Aorta (tissue), 5 donors: ENCODE measurements at regions not wholly inside any gene's neighbourhood (a gene's known extent, or its start where the extent isn't known, plus 50 kb on each side); places are given as distances from the start of the nearest gene placed in this dataset.
"Not testable (repeated sequence)": the region's sequence is repeated elsewhere in the genome, so short reads cannot be mapped to it uniquely, and the experiment has no call there.

Experiments
- ATAC-seq: fragments of 200-7000 bp; cut with Tn5 transposase; one replicate; pipeline ENCODE4 v1.9.1; 2022; ENCODE audit warnings: moderate library complexity; ENCODE audit not compliant: low FRiP score
- DNase-seq, 2 donors: peaks; one replicate each; pipeline ENCODE4 v3.0.0-alpha.2; 2020
- H3K27ac ChIP-seq, 2 donors: one replicate each; pipeline ENCODE4 v1.5.1; 2013; ENCODE audit warnings: low read length in 2 of 2, mild to moderate bottlenecking in 2 of 2, moderate library complexity in 2 of 2, control low read depth in 1 of 2, inconsistent platforms in 1 of 2, low read depth in 1 of 2
- H3K27me3 ChIP-seq, 2 donors: one replicate each; pipeline ENCODE4 v1.6.1; 2013; ENCODE audit warnings: control low read depth in 1 of 2, low read length in 1 of 2, mild to moderate bottlenecking in 1 of 2, moderate library complexity in 1 of 2; ENCODE audit not compliant: insufficient read depth in 2 of 2, control insufficient read depth in 1 of 2
- H3K36me3 ChIP-seq, 2 donors: one replicate each; pipeline ENCODE4 v1.6.1; 2013; ENCODE audit warnings: control low read depth in 1 of 2, low read length in 1 of 2, mild to moderate bottlenecking in 1 of 2; ENCODE audit not compliant: insufficient read depth in 2 of 2, control insufficient read depth in 1 of 2
- H3K4me1 ChIP-seq, 2 donors: one replicate each; pipeline ENCODE4 v1.6.1; 2013; ENCODE audit warnings: low read length in 2 of 2, control low read depth in 1 of 2, mild to moderate bottlenecking in 1 of 2, moderate library complexity in 1 of 2; ENCODE audit not compliant: insufficient read depth in 2 of 2, control insufficient read depth in 1 of 2
- H3K4me3 ChIP-seq, 2 donors: one replicate each; pipeline ENCODE4 v1.5.1; 2013; ENCODE audit warnings: low read length in 2 of 2, control low read depth in 1 of 2, mild to moderate bottlenecking in 1 of 2
- H3K9me3 ChIP-seq: one replicate; pipeline ENCODE4 v1.6.1; 2013; ENCODE audit warnings: mild to moderate bottlenecking, low read length; ENCODE audit not compliant: control insufficient read depth
- WGBS, 2 donors: extraction: QIAGEN DNeasy Blood & Tissue Kit; methylation state at CpG; one replicate each; pipeline ENCODE4 v1.1.7; 2013; 5-methylcytosine and 5-hydroxymethylcytosine counted together
- intact Hi-C, 2 donors: fragments of 100-400 bp; cut with DNase I; formaldehyde crosslinking; loops; one replicate each; pipeline versions ENCODE4 v1.14.2 to v1.15.0; 2022
- donor health status: healthy with polysubstance abuse.
- donor health status: Bipolar disorder and iron deficiency.
- donor health status: DM: no; HTN: no; CAD: no.
- donor health status: DM: no; HTN: no; CAD: no.
- donor health status: DM: yes; HTN: yes; CAD: no.

- intact Hi-C loops = no loop called here
- no peak overlapping the region for H3K4me3 ChIP-seq
- 89 to 92% methylated on average over 10 of the region's 10 CpGs for WGBS, 2 donors
Measured at GRCh38 chr16:85242140-85242539, 129.9 kb upstream of the CIBAR2 start.

GRCh38 chr16:85243308-85243707 is 131.0 kb upstream of the CIBAR2 start:
- WGBS, 2 donors = 92% methylated on average over 12 of the region's 12 CpGs
- DNase-seq (no peak), ATAC-seq (no peak)
- no peaks in the 10 kb centered on the region for H3K27me3 ChIP-seq
- H3K9me3 ChIP-seq = no peaks in the 10 kb centered on the region
- H3K27ac ChIP-seq = no peak overlapping the region
- H3K4me3 ChIP-seq = no peak overlapping the region
- intact Hi-C loops = no loop called here
- H3K36me3 ChIP-seq = no peaks in the 10 kb centered on the region
- no peaks in the 10 kb centered on the region for H3K4me1 ChIP-seq

More at GRCh38 chr16:85242140-85242539, 129.9 kb upstream of the CIBAR2 start:
- Histone ChIP-seq H3K4me1 (no peaks in the 10 kb centered on the region), H3K27ac (no peak overlapping the region), H3K9me3 (no peaks in the 10 kb centered on the region), H3K27me3 (no peaks in the 10 kb centered on the region), H3K36me3 (no peaks in the 10 kb centered on the region)
- DNase-seq (no peak), ATAC-seq (no peak)

- H3K36me3 ChIP-seq, H3K9me3 ChIP-seq, intact Hi-C loops, H3K4me1 ChIP-seq, DNase-seq, H3K27ac ChIP-seq, ATAC-seq, H3K4me3 ChIP-seq, H3K27me3 ChIP-seq: not testable (repeated sequence)
- WGBS, 2 donors = 93 to 95% methylated on average over 8 of the region's 8 CpGs
Measured at GRCh38 chr16:85244452-85244851, 132.2 kb upstream of the CIBAR2 start.

GRCh38 chr16:85245307-85246172 is 133.3 kb upstream of the CIBAR2 start:
- no peak overlapping the region for H3K27ac ChIP-seq
- ATAC-seq (peak; percentile 74), DNase-seq (peak in 1 of 2 donors; percentile 76)
- intact Hi-C loops = loop anchor here in 1 of 2 donors (5.0 kb wide), 1 partner anchor 128 kb away; no protein-coding TSS in a partner anchor
- no peaks in the 10 kb centered on the region for H3K36me3 ChIP-seq
- 14 to 16% methylated on average over 24 of the region's 24 CpGs for WGBS, 2 donors
- H3K4me3 ChIP-seq = no peak overlapping the region
- no peaks in the 10 kb centered on the region for H3K9me3 ChIP-seq
- no peaks in the 10 kb centered on the region for H3K27me3 ChIP-seq
- no peaks in the 10 kb centered on the region for H3K4me1 ChIP-seq

GRCh38 chr16:85246473-85246872 is 134.2 kb upstream of the CIBAR2 start:
- H3K9me3 ChIP-seq = no peaks in the 10 kb centered on the region
- ATAC-seq (no peak), DNase-seq (no peak)
- 25 to 32% methylated on average over 8 of the region's 8 CpGs for WGBS, 2 donors
- no peaks in the 10 kb centered on the region for H3K36me3 ChIP-seq
- no peaks in the 10 kb centered on the region for H3K4me1 ChIP-seq
- H3K27me3 ChIP-seq = no peaks in the 10 kb centered on the region
- intact Hi-C loops = loop anchor here in 1 of 2 donors (5.0 kb wide), 1 partner anchor 129 kb away; no protein-coding TSS in a partner anchor
- no peak overlapping the region for H3K27ac ChIP-seq
- H3K4me3 ChIP-seq = no peak overlapping the region

- Histone ChIP-seq H3K9me3 (no peaks in the 10 kb centered on the region), H3K27me3 (no peaks in the 10 kb centered on the region), H3K4me1 (no peaks in the 10 kb centered on the region), H3K4me3 (no peak overlapping the region), H3K36me3 (no peaks in the 10 kb centered on the region), H3K27ac (no peak overlapping the region)
- no peak for DNase-seq
- intact Hi-C loops = loop anchor here in 1 of 2 donors (5.0 kb wide), 1 partner anchor 130 kb away; no protein-coding TSS in a partner anchor
- ATAC-seq = no peak
- WGBS, 2 donors = 85 to 88% methylated on average over 8 of the region's 8 CpGs
Measured at GRCh38 chr16:85246973-85247372, 134.7 kb upstream of the CIBAR2 start.

GRCh38 chr16:85248342-85248741 is 136.1 kb upstream of the CIBAR2 start:
- ATAC-seq = no peak
- no peaks in the 10 kb centered on the region for H3K9me3 ChIP-seq
- H3K27ac ChIP-seq = no peak overlapping the region
- intact Hi-C loops = loop anchor here in 1 of 2 donors (5.0 kb wide), 1 partner anchor 131 kb away; no protein-coding TSS in a partner anchor
- no peak for DNase-seq
- H3K4me3 ChIP-seq = no peak overlapping the region
- H3K36me3 ChIP-seq = no peaks in the 10 kb centered on the region
- 84 to 90% methylated on average over 5 of the region's 5 CpGs for WGBS, 2 donors
- no peaks in the 10 kb centered on the region for H3K4me1 ChIP-seq
- no peaks in the 10 kb centered on the region for H3K27me3 ChIP-seq

GRCh38 chr16:85248857-85249256 is 136.6 kb upstream of the CIBAR2 start:
- H3K36me3 ChIP-seq = no peaks in the 10 kb centered on the region
- no peak overlapping the region for H3K27ac ChIP-seq
- ATAC-seq = no peak
- no peak overlapping the region for H3K4me3 ChIP-seq
- no peak for DNase-seq
- no peaks in the 10 kb centered on the region for H3K4me1 ChIP-seq
- intact Hi-C loops = loop anchor here in 1 of 2 donors (5.0 kb wide), 1 partner anchor 132 kb away; no protein-coding TSS in a partner anchor
- no peaks in the 10 kb centered on the region for H3K9me3 ChIP-seq
- WGBS, 2 donors = 80 to 82% methylated on average over 7 of the region's 7 CpGs
- no peaks in the 10 kb centered on the region for H3K27me3 ChIP-seq
